GM19455 (cell line): ENCODE measurements at regions not wholly inside any gene's neighbourhood (a gene's known extent, or its start where the extent isn't known, plus 50 kb on each side); places are given as distances from the start of the nearest gene placed in this dataset.

Experiments used
- ATAC-seq: cut with Tn5 transposase; IDR thresholded peaks from one replicate; pipeline ENCODE4 v1.9.1; 2021; ENCODE audit not compliant: unreplicated experiment

- no peak for ATAC-seq
These were observed 51.6 kb upstream of the DYNLRB2 start for GRCh38 chr16:80489173-80489572.

GRCh38 chr16:80488167-80488566 is 52.6 kb upstream of the DYNLRB2 start:
- no peak for ATAC-seq

- no peak for ATAC-seq
These were observed 60.1 kb upstream of the DYNLRB2 start for GRCh38 chr16:80480664-80481063.

GRCh38 chr16:80477838-80478237 is 63.0 kb upstream of the DYNLRB2 start:
- no peak for ATAC-seq

GRCh38 chr16:80468029-80468428 is 72.8 kb upstream of the DYNLRB2 start:
- no peak for ATAC-seq

GRCh38 chr16:80466024-80466987 is 74.5 kb upstream of the DYNLRB2 start:
- ATAC-seq: no peak

GRCh38 chr16:80463751-80464495 is 76.9 kb upstream of the DYNLRB2 start:
- no peak for ATAC-seq

GRCh38 chr16:80463326-80463725 is 77.5 kb upstream of the DYNLRB2 start:
- no peak for ATAC-seq

- ATAC-seq: no peak
These were observed 77.9 kb upstream of the DYNLRB2 start for GRCh38 chr16:80462917-80463316.

- no peak for ATAC-seq
These were observed 79.8 kb upstream of the DYNLRB2 start for GRCh38 chr16:80460988-80461387.

GRCh38 chr16:80459966-80460365 is 80.8 kb upstream of the DYNLRB2 start:
- ATAC-seq: no peak

- ATAC-seq: no peak
These were observed 81.4 kb upstream of the DYNLRB2 start for GRCh38 chr16:80459331-80459777.

GRCh38 chr16:80457871-80458270 is 82.9 kb upstream of the DYNLRB2 start:
- ATAC-seq: no peak

GRCh38 chr16:80454802-80455201 is 86.0 kb upstream of the DYNLRB2 start:
- no peak for ATAC-seq

- ATAC-seq: no peak
These were observed 91.4 kb upstream of the DYNLRB2 start for GRCh38 chr16:80449392-80449791.

- ATAC-seq: no peak
These were observed 93.6 kb upstream of the DYNLRB2 start for GRCh38 chr16:80447241-80447640.

GRCh38 chr16:80442779-80443178 is 98.0 kb upstream of the DYNLRB2 start:
- ATAC-seq: no peak

GRCh38 chr16:80441935-80442334 is 98.9 kb upstream of the DYNLRB2 start:
- ATAC-seq: no peak

GRCh38 chr16:80440667-80441066 is 100.1 kb upstream of the DYNLRB2 start:
- ATAC-seq: no peak

- no peak for ATAC-seq
These were observed 103.1 kb upstream of the DYNLRB2 start for GRCh38 chr16:80437707-80438106.

- no peak for ATAC-seq
These were observed 104.3 kb upstream of the DYNLRB2 start for GRCh38 chr16:80436510-80436909.

GRCh38 chr16:80433623-80434022 is 107.2 kb upstream of the DYNLRB2 start:
- no peak for ATAC-seq
